GM20431 (cell line): ENCODE measurements at regions not wholly inside any gene's neighbourhood (a gene's known extent, or its start where the extent isn't known, plus 50 kb on each side); places are given as distances from the start of the nearest gene placed in this dataset.

Experiments
- in situ Hi-C: fragments of 300-500 bp; cut with MseI, MboI; formaldehyde crosslinking; loops from one replicate; pipeline ENCODE4 v1.15.0; 2020; ENCODE audit warnings: low sequenced_read_pairs; ENCODE audit not compliant: unreplicated experiment

- in situ Hi-C loops, result no loop called here
Observed at GRCh38 chr6:165929607-165930006, 238.0 kb downstream of the TBXT start.

GRCh38 chr6:165926378-165926777 is 241.3 kb downstream of the TBXT start:
- in situ Hi-C loops, result no loop called here

GRCh38 chr6:165925474-165926156 is 242.0 kb downstream of the TBXT start:
- in situ Hi-C loops, result no loop called here

- in situ Hi-C loops, result no loop called here
Observed at GRCh38 chr6:165922309-165922794, 245.3 kb downstream of the TBXT start.

- in situ Hi-C loops, result no loop called here
Observed at GRCh38 chr6:165920896-165921671, 246.6 kb downstream of the TBXT start.

- in situ Hi-C loops, result no loop called here
Observed at GRCh38 chr6:165917576-165917975, 250.1 kb downstream of the TBXT start.

GRCh38 chr6:165915022-165915770 is 252.2 kb upstream of the PDE10A start:
- in situ Hi-C loops, result no loop called here

GRCh38 chr6:165913676-165914570 is 250.9 kb upstream of the PDE10A start:
- in situ Hi-C loops, result no loop called here

GRCh38 chr6:165910184-165910966 is 247.3 kb upstream of the PDE10A start:
- in situ Hi-C loops, result no loop called here

GRCh38 chr6:165906736-165907135 is 243.7 kb upstream of the PDE10A start:
- in situ Hi-C loops, result no loop called here

GRCh38 chr6:165905744-165906143 is 242.7 kb upstream of the PDE10A start:
- in situ Hi-C loops, result no loop called here

- in situ Hi-C loops, result no loop called here
Observed at GRCh38 chr6:165900970-165901369, 237.9 kb upstream of the PDE10A start.

- in situ Hi-C loops, result no loop called here
Observed at GRCh38 chr6:165899611-165900010, 236.6 kb upstream of the PDE10A start.

- in situ Hi-C loops, result no loop called here
Observed at GRCh38 chr6:165895421-165896165, 232.6 kb upstream of the PDE10A start.

- in situ Hi-C loops, result no loop called here
Observed at GRCh38 chr6:165894171-165894825, 231.3 kb upstream of the PDE10A start.

- in situ Hi-C loops, result no loop called here
Observed at GRCh38 chr6:165893431-165893830, 230.4 kb upstream of the PDE10A start.

GRCh38 chr6:165891320-165891719 is 228.3 kb upstream of the PDE10A start:
- in situ Hi-C loops, result no loop called here

- in situ Hi-C loops, result no loop called here
Observed at GRCh38 chr6:165890404-165890735, 227.3 kb upstream of the PDE10A start.
